GM19372 (cell line): ENCODE measurements at regions not wholly inside any gene's neighbourhood (a gene's known extent, or its start where the extent isn't known, plus 50 kb on each side); places are given as distances from the start of the nearest gene placed in this dataset.

Source experiments
- ATAC-seq: cut with Tn5 transposase; IDR thresholded peaks from one replicate; pipeline ENCODE4 v1.9.1; 2021; ENCODE audit warnings: mild to moderate bottlenecking, low read depth, moderate library complexity; ENCODE audit not compliant: unreplicated experiment

GRCh38 chr4:153127760-153128494 lies 76.3 kb upstream of the TRIM2 start:
- peak; percentile 72 for ATAC-seq

GRCh38 chr4:153131596-153131995 lies 72.6 kb upstream of the TRIM2 start:
- ATAC-seq = no peak

GRCh38 chr4:153137159-153137558 lies 67.1 kb upstream of the TRIM2 start:
- no peak for ATAC-seq

- ATAC-seq = no peak
Observed at GRCh38 chr4:153137677-153138630, 66.3 kb upstream of the TRIM2 start.

- no peak for ATAC-seq
Observed at GRCh38 chr4:153138736-153139135, 65.5 kb upstream of the TRIM2 start.

- ATAC-seq = no peak
Observed at GRCh38 chr4:153140294-153140693, 63.9 kb upstream of the TRIM2 start.

- no peak for ATAC-seq
Observed at GRCh38 chr4:153141238-153141637, 63.0 kb upstream of the TRIM2 start.

GRCh38 chr4:153142700-153143438 lies 61.4 kb upstream of the TRIM2 start:
- no peak for ATAC-seq

- ATAC-seq = no peak
Observed at GRCh38 chr4:153143527-153144348, 60.5 kb upstream of the TRIM2 start.

- ATAC-seq = no peak
Observed at GRCh38 chr4:153146031-153146430, 58.2 kb upstream of the TRIM2 start.

GRCh38 chr4:153146961-153147360 lies 57.3 kb upstream of the TRIM2 start:
- no peak for ATAC-seq

- no peak for ATAC-seq
Observed at GRCh38 chr4:153148791-153149190, 55.5 kb upstream of the TRIM2 start.

- no peak for ATAC-seq
Observed at GRCh38 chr4:153151535-153152455, 52.4 kb upstream of the TRIM2 start.

GRCh38 chr4:153152501-153153338 lies 51.5 kb upstream of the TRIM2 start:
- ATAC-seq = peak; percentile 11

GRCh38 chr4:153153339-153153871 lies 50.8 kb upstream of the TRIM2 start:
- ATAC-seq = peak; percentile 69

GRCh38 chr4:153154007-153154975 lies 50.0 kb upstream of the TRIM2 start:
- ATAC-seq = no peak
